A673 (cell line): ENCODE measurements at regions not wholly inside any gene's neighbourhood (a gene's known extent, or its start where the extent isn't known, plus 50 kb on each side); places are given as distances from the start of the nearest gene placed in this dataset.

Source experiments
- BruUV-seq: library from RNA; stranded (reverse); fragments of 400-500 nt; replicated peaks from 2 replicates; lab custom pipeline; 2021; lab: Mats Ljungman, UMichigan
- CTCF ChIA-PET: fragments of 300-600 bp; sonication (Branson Sonifier 250); formaldehyde crosslinking; loops from one replicate; lab custom pipeline; 2022; ENCODE audit warnings: antibody characterized with exemption; lab: Charles Lee
- POLR2A ChIA-PET: fragments of 300-600 bp; sonication (Branson Sonifier 250); formaldehyde crosslinking; loops from one replicate; lab custom pipeline; 2022; ENCODE audit warnings: antibody characterized with exemption; ENCODE audit not compliant: low non-redundant PET; lab: Charles Lee
- DNase-seq: peaks from one replicate; pipeline ENCODE4 v3.0.0-alpha.2; 2015; ENCODE audit warnings: low spot score
- H3K27ac ChIP-seq: fragments of 200-600 bp; sonication (generic); 2 replicates; pipeline ENCODE4 v1.5.1; 2016; ENCODE audit warnings: mixed run types, low read depth, mild to moderate bottlenecking, mixed read lengths, antibody characterized with exemption, low read length; ENCODE audit not compliant: poor library complexity, severe bottlenecking
- H3K27me3 ChIP-seq: fragments of 200-600 bp; sonication (generic); replicated peaks from 2 replicates; pipeline ENCODE4 v1.6.1; 2017; ENCODE audit warnings: mixed run types, low read depth, mild to moderate bottlenecking, mixed read lengths, antibody characterized with exemption, low read length; ENCODE audit not compliant: insufficient read depth, poor library complexity
- H3K36me3 ChIP-seq: fragments of 200-600 bp; sonication (generic); 2 replicates; pipeline ENCODE4 v1.6.1; 2016; ENCODE audit warnings: mixed run types, mild to moderate bottlenecking, mixed read lengths, antibody characterized with exemption, low read length; ENCODE audit not compliant: insufficient read depth, poor library complexity, severe bottlenecking
- H3K4me1 ChIP-seq: fragments of 200-600 bp; sonication (generic); 2 replicates; pipeline ENCODE4 v1.6.1; 2017; ENCODE audit warnings: mixed run types, mild to moderate bottlenecking, mixed read lengths, antibody characterized with exemption, low read length; ENCODE audit not compliant: insufficient read depth, poor library complexity, severe bottlenecking
- H3K4me3 ChIP-seq: fragments of 200-600 bp; sonication (generic); 2 replicates; pipeline ENCODE4 v1.5.1; 2016; ENCODE audit warnings: low read depth, mixed run types, mild to moderate bottlenecking, mixed read lengths, low read length; ENCODE audit not compliant: poor library complexity, severe bottlenecking
- H3K9me3 ChIP-seq: fragments of 200-600 bp; sonication (generic); 2 replicates; pipeline ENCODE4 v1.6.1; 2016; ENCODE audit warnings: mixed run types, low read depth, mild to moderate bottlenecking, mixed read lengths, antibody characterized with exemption, low read length; ENCODE audit not compliant: poor library complexity, severe bottlenecking
- CTCF ChIP-seq: fragments of 300-800, 200-600 bp; sonication (generic); conservative IDR thresholded peaks from 2 replicates; pipeline ENCODE4 v1.5.1; 2017; ENCODE audit warnings: low read depth, mild to moderate bottlenecking, antibody characterized with exemption, low read length, moderate library complexity, mixed read lengths
- EZH2 ChIP-seq: fragments of 200-600 bp; sonication (generic); IDR thresholded peaks from 2 replicates; pipeline ENCODE4 v1.6.1; 2017; ENCODE audit warnings: borderline replicate concordance, low read depth, mild to moderate bottlenecking, mixed read lengths, antibody characterized with exemption, low read length; ENCODE audit not compliant: poor library complexity, severe bottlenecking
- intact Hi-C: fragments of 100-400 bp; cut with micrococcal nuclease; formaldehyde crosslinking; loops from one replicate; pipeline ENCODE4 v1.10.0; 2022; ENCODE audit not compliant: unreplicated experiment

GRCh38 chr10:129161150-129161549, 305.9 kb upstream of the MGMT start:
- Histone ChIP-seq H3K36me3 (no peaks in the 10 kb centered on the region), H3K27ac (peak overlapping the region; percentile 1), H3K9me3 (peaks cover 13% of the 10 kb centered on the region), H3K4me3 (no peak overlapping the region), H3K4me1 (peaks cover 19% of the 10 kb centered on the region), H3K27me3 (no peaks in the 10 kb centered on the region)
- intact Hi-C loops = loop anchor here (10.0 kb wide), 2 partner anchors 164 to 804 kb away; partner anchors contain the start of gene EBF3
- CTCF ChIA-PET = no interaction called here
- TF ChIP-seq CTCF (no peak), EZH2 (no peak)
- POLR2A ChIA-PET = no interaction called here
- BruUV-seq = no TSS peak
- peak; percentile 94 for DNase-seq

DNA sequence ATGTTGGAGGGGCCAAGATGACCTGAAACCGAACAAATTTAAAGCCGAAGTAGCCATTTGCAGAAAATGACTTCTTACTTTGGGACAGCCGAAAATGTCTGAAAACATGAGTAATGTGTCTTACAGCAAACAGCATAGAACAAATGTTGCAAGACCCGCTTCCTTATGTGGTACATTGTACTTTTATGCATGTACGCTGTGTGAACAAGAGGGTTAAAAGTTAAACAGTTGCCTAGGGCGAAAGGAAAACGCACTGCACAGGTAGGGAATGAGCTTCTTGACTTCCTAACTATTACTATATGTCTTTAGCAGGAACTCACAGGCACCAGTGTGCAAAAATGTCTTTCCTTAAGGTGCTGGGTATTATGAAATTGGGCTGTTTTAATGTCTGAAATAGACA, 303.5 kb upstream of the MGMT start:
- H3K27me3 ChIP-seq = no peaks in the 10 kb centered on the region
- ChIA-PET POLR2A (no interaction called here), CTCF (no interaction called here)
- no peak overlapping the region for H3K27ac ChIP-seq
- no peak for DNase-seq
- no peak overlapping the region for H3K4me3 ChIP-seq
- TF ChIP-seq EZH2 (no peak), CTCF (no peak)
- H3K36me3 ChIP-seq = no peaks in the 10 kb centered on the region
- no TSS peak for BruUV-seq
- H3K4me1 ChIP-seq = peaks cover 43% of the 10 kb centered on the region
- peaks cover 13% of the 10 kb centered on the region for H3K9me3 ChIP-seq
- intact Hi-C loops = loop anchor here (10.0 kb wide), 2 partner anchors 161 to 801 kb away; partner anchors contain the start of gene EBF3

- Histone ChIP-seq H3K27me3 (no peaks in the 10 kb centered on the region), H3K4me3 (no peak overlapping the region), H3K36me3 (no peaks in the 10 kb centered on the region), H3K4me1 (peaks cover 46% of the 10 kb centered on the region), H3K27ac (peak overlapping the region; percentile 74), H3K9me3 (peaks cover 3% of the 10 kb centered on the region)
- peak; percentile 78 for DNase-seq
- ChIA-PET CTCF (interaction anchor here (0.8 to 1.9 kb wide), 2 partner anchors 129 to 167 kb away, joined by 3 to 5 read pairs; no protein-coding TSS in a partner anchor), POLR2A (interaction anchor here (0.6 kb wide), 1 partner anchor 179 kb away, joined by 9 read pairs; no protein-coding TSS in a partner anchor)
- TF ChIP-seq EZH2 = no peak
- TF ChIP-seq CTCF = no peak
- intact Hi-C loops = loop anchor here (2.0 to 10.0 kb wide), 3 partner anchors 134 to 800 kb away; partner anchors contain the start of gene EBF3
- BruUV-seq = no TSS peak
These were observed 301.8 kb upstream of the MGMT start for GRCh38 chr10:129165076-129165720.
